ENCODE measurements at regions not wholly inside any gene's neighbourhood (a gene's known extent, or its start where the extent isn't known, plus 50 kb on each side); places are given as distances from the start of the nearest gene placed in this dataset.
"Not testable (repeated sequence)": the region's sequence is repeated elsewhere in the genome, so short reads cannot be mapped to it uniquely, and the experiment has no call there.

- H3K4me3 ChIP-seq (replicated peaks; ENCODE audit: low read depth, low read length); H3K36me3 ChIP-seq (ENCODE audit: control insufficient read depth, insufficient read depth, low read length); H3K27me3 ChIP-seq (replicated peaks; ENCODE audit: control insufficient read depth, insufficient read depth, low read length); DNase-seq (ENCODE audit: extremely low read depth, insufficient read length): not testable (repeated sequence)
Observed at GRCh38 chr6:147651-148050, 144.6 kb upstream of the DUSP22 start.

GRCh38 chr6:148051-148984, 144.0 kb upstream of the DUSP22 start:
- peak; percentile 89 for DNase-seq (ENCODE audit: extremely low read depth, insufficient read length)
- peak; percentile 98 for TF ChIP-seq CTCF (IDR thresholded peaks at IDR 0.05; ENCODE audit: insufficient read depth, low read length, poor library complexity, severe bottlenecking)
- H3K27me3 ChIP-seq (replicated peaks; ENCODE audit: control insufficient read depth, insufficient read depth, low read length); H3K4me3 ChIP-seq (replicated peaks; ENCODE audit: low read depth, low read length); H3K36me3 ChIP-seq (ENCODE audit: control insufficient read depth, insufficient read depth, low read length): not testable (repeated sequence)

- H3K27me3 ChIP-seq (replicated peaks; ENCODE audit: control insufficient read depth, insufficient read depth, low read length); H3K36me3 ChIP-seq (ENCODE audit: control insufficient read depth, insufficient read depth, low read length); DNase-seq (ENCODE audit: extremely low read depth, insufficient read length); H3K4me3 ChIP-seq (replicated peaks; ENCODE audit: low read depth, low read length): not testable (repeated sequence)
Observed at GRCh38 chr6:150147-150546, 142.1 kb upstream of the DUSP22 start.

- H3K27me3 ChIP-seq (replicated peaks; ENCODE audit: control insufficient read depth, insufficient read depth, low read length); H3K36me3 ChIP-seq (ENCODE audit: control insufficient read depth, insufficient read depth, low read length); DNase-seq (ENCODE audit: extremely low read depth, insufficient read length); H3K4me3 ChIP-seq (replicated peaks; ENCODE audit: low read depth, low read length): not testable (repeated sequence)
Observed at GRCh38 chr6:152436-152835, 139.9 kb upstream of the DUSP22 start.

GRCh38 chr6:153026-153425, 139.3 kb upstream of the DUSP22 start:
- H3K4me3 ChIP-seq (replicated peaks; ENCODE audit: low read depth, low read length); H3K36me3 ChIP-seq (ENCODE audit: control insufficient read depth, insufficient read depth, low read length); H3K27me3 ChIP-seq (replicated peaks; ENCODE audit: control insufficient read depth, insufficient read depth, low read length); DNase-seq (ENCODE audit: extremely low read depth, insufficient read length): not testable (repeated sequence)

GRCh38 chr6:153867-154266, 138.4 kb upstream of the DUSP22 start:
- not testable (repeated sequence) for H3K27me3 ChIP-seq (replicated peaks; ENCODE audit: control insufficient read depth, insufficient read depth, low read length); H3K4me3 ChIP-seq (replicated peaks; ENCODE audit: low read depth, low read length); H3K36me3 ChIP-seq (ENCODE audit: control insufficient read depth, insufficient read depth, low read length); DNase-seq (ENCODE audit: extremely low read depth, insufficient read length)

- DNase-seq (ENCODE audit: extremely low read depth, insufficient read length), result peak; percentile 47
- not testable (repeated sequence) for H3K27me3 ChIP-seq (replicated peaks; ENCODE audit: control insufficient read depth, insufficient read depth, low read length); H3K36me3 ChIP-seq (ENCODE audit: control insufficient read depth, insufficient read depth, low read length); H3K4me3 ChIP-seq (replicated peaks; ENCODE audit: low read depth, low read length)
Observed at GRCh38 chr6:154321-155092, 137.8 kb upstream of the DUSP22 start.

- Histone ChIP-seq H3K4me3 (replicated peaks; ENCODE audit: low read depth, low read length) (no peak overlapping the region), H3K36me3 (ENCODE audit: control insufficient read depth, insufficient read depth, low read length) (no peaks in the 10 kb centered on the region), H3K27me3 (replicated peaks; ENCODE audit: control insufficient read depth, insufficient read depth, low read length) (no peaks in the 10 kb centered on the region)
- no peak for TF ChIP-seq CTCF (IDR thresholded peaks at IDR 0.05; ENCODE audit: insufficient read depth, low read length, poor library complexity, severe bottlenecking)
- no peak for DNase-seq (ENCODE audit: extremely low read depth, insufficient read length)
Observed at GRCh38 chr6:156010-156409, 136.3 kb upstream of the DUSP22 start.

- not testable (repeated sequence) for H3K4me3 ChIP-seq (replicated peaks; ENCODE audit: low read depth, low read length); H3K36me3 ChIP-seq (ENCODE audit: control insufficient read depth, insufficient read depth, low read length); H3K27me3 ChIP-seq (replicated peaks; ENCODE audit: control insufficient read depth, insufficient read depth, low read length); DNase-seq (ENCODE audit: extremely low read depth, insufficient read length)
Observed at GRCh38 chr6:156441-157140, 135.7 kb upstream of the DUSP22 start.
